GM19438 (cell line): ENCODE measurements at regions not wholly inside any gene's neighbourhood (a gene's known extent, or its start where the extent isn't known, plus 50 kb on each side); places are given as distances from the start of the nearest gene placed in this dataset.
"Not testable (repeated sequence)": the region's sequence is repeated elsewhere in the genome, so short reads cannot be mapped to it uniquely, and the experiment has no call there.

Experiments used
- ATAC-seq: cut with Tn5 transposase; IDR thresholded peaks from one replicate; pipeline ENCODE4 v1.9.1; 2021; ENCODE audit warnings: low read depth; ENCODE audit not compliant: unreplicated experiment

DNA sequence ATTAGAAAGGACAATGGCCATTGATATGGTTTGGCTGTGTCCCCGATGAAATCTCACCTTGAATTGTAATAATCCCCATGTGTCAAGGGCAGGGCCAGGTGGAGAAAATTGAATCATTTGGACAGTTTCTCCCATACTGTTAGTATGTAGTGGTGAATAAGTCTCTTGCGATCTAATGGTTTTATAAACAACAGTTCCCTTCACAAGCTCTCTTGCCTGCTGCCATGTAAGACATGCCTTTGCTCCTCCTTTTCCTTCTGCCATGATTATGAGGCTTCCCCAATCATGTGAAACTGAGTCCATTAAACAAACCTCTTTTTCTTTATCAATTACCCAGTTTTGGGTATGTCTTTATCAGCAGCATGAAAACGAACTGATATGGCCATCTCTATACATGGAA is 302.7 kb downstream of the SFMBT2 start:
- ATAC-seq = no peak

- ATAC-seq = no peak
These were observed 303.5 kb downstream of the SFMBT2 start for GRCh38 chr10:7107285-7107684.

DNA sequence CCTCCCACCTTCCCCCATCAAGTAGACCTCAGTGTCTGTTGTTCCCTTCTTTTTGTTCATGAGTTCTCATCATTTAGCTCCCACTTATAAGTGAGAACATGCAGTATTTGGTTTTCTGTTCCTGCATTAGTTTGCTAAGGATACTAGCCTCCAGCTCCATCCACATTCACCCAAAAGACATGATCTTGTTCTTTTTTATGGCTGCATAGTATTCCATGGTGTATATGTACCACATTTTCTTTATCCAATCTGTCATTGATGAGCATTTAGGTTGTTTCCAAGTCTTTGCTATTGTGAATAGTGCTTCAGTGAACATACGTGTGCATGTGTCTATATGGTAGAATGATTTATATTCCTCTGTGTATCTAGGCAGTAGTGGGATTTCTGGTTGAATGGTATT is 306.5 kb downstream of the SFMBT2 start:
- not testable (repeated sequence) for ATAC-seq

DNA sequence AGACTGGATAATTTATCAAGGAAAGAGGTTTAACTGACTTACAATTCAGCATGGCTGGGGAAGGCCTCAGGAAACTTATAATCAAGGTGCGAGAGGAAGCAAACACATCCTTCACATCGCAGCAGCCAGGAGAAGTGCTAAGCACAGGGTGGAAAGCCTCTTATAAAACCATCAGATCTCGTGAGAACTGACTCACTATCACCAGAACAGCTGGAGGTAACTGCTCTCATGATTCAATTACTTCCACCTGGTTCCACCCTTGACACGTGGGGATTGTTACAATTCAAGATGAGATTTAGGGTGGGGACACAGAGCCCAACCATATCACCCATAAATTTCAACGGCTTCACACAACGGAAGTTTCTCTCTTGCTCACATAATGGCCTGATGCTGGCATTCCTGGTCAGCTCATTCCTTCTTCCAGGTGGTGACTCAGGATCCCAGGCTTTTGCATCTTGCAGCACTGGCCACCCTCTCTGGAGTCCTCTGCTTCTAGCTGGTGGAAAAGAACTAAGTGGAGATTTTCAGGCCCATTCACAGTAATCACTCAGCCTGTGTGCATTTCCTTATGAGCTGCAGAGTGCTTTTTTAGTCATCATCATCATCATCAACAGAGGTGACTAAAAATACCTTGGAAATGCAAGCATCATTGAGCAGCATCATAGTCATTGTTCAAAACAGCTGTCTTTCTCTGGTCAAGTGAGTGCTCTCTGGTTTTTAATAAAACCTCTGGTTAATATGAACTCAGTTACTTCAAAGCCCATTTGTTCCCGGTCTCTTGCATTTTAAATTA is 308.1 kb downstream of the SFMBT2 start:
- ATAC-seq = no peak

GRCh38 chr10:7102084-7102483 is 308.8 kb downstream of the SFMBT2 start:
- ATAC-seq = no peak

- ATAC-seq = no peak
These were observed 309.4 kb downstream of the SFMBT2 start for GRCh38 chr10:7101451-7101850.

- no peak for ATAC-seq
These were observed 310.7 kb downstream of the SFMBT2 start for GRCh38 chr10:7100032-7100702.

DNA sequence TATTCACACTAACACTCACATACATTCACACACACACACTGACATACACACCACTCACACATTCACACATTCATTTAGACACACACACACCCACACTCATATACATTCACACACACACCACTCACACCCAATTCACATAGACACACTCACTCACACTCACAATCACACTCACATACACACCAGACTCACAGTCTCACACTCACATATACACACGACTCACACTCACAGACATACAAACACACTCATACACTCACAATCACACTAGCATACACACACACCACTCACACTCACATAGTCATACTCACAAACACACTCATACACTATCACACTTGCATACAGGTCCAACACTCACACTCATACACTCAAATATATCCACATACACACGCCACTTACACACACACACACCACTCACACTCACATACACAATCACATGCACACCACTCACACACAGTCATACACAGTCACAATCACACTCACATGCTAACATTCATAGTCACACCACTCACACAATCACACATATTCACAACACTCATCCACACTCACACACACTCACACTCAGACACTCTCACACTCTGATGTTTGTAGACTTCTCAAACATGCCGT is 312.6 kb downstream of the SFMBT2 start:
- no peak for ATAC-seq

DNA sequence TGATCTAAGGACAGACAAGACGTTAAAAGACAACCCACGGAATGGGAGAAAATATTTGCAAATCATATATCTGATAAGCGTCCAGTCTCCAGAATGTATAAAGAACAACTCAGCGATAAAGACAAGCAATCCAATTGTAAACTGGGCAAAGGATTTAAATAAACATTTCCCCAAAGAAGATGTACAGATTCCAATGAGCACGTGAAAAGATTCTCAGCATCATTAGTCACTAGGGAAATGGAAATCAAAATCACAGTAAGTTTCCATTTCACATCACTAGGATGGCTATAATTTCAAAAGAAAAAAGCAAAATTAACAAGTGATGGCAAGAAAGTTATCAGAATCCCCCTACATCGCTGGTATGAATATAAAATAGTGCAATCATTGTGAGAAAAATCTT is 316.1 kb downstream of the SFMBT2 start:
- ATAC-seq = no peak

GRCh38 chr10:7093368-7093767 is 317.5 kb downstream of the SFMBT2 start:
- no peak for ATAC-seq

GRCh38 chr10:7092603-7093002 is 318.2 kb downstream of the SFMBT2 start:
- ATAC-seq = no peak

- no peak for ATAC-seq
These were observed 320.3 kb downstream of the SFMBT2 start for GRCh38 chr10:7090529-7090928.

- no peak for ATAC-seq
These were observed 324.8 kb downstream of the SFMBT2 start for GRCh38 chr10:7085913-7086589.

DNA sequence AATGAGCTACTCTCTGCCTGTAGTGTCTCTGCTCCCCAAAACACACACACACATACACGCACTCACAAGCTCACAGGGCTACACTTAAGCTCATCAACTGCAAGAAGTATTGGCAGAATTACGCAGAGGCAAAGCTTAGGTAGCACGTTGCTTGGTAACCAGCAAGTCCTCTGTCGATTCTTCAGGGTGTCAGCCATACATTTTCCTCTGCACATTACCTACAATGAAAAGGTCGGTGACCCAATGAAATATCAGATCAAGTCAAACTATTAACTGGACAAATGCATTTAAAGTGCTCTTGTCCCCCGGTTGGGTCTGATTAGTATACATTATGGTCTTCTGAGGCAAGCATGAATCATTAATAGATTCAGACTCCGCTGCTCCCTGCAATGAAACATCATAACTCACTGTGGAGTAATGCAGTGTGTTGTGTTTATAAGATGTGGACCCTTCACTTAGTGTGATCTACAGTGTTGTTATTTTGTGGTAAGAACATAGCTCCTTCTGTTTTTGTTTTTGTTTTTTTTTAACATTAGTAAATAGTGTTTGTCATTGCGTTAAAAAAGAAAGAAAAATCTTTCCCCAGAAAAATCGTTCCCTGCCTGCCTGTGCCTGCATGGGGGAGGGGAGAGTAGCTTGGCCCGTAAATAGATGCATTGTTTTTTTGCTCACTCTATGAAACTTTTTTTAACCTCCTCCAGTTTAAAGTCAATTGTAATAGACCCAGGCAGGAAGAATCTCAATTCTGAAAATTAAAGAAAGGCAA is 325.5 kb downstream of the SFMBT2 start:
- no peak for ATAC-seq

DNA sequence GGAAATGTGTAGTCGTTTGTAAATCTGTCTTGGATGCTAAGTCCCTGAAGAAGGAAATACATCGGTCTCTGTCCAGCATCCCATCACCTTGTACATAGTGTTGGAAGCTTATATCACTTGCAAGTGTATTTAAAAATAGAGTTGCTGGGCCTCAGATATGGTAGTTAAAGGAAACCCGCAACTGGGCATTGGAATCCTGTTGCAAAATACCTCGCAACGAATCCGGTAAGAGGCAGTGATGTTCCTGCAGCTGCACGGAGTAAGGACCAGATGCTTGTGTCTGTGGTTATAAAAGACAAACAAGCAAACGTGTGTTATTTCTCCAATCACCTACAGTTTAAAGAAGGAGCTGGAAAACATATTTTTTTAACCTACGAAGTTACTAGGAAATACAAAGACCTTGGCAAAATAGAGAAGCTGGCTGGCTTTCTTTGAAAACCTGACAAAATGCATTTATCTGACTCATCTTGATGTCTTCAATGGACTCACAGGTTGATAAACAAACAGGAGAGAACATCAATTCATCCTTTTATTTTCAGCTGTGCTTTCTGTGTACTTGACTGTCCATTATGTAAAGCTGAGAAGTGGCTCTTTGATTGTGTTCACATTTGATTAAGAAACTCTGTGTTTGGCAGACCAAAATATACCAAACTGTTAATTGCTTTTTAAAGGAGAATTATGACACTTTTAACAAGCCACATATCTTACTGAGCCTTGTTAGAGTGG is 326.4 kb downstream of the SFMBT2 start:
- ATAC-seq = no peak

DNA sequence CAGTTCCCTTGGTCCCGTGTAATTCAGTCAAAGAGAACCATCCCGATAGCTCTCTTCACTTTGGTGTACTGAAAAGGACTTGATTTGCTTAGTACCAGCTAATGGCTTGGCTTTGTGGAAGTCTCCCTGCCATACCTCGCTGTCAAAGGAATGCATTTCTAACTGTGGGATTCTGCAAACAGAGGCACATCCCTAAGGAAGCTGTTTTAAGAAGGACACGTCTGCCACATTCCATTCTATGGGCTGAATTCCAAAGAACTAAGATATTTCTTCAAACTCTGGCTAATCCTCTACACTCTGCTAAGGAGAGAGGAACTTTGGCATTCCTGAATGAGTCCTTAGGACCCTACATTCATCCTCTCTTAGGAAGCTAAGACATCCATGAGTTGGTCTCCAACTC is 327.9 kb downstream of the SFMBT2 start:
- ATAC-seq = no peak

GRCh38 chr10:7077880-7078279 is 333.0 kb downstream of the SFMBT2 start:
- no peak for ATAC-seq

DNA sequence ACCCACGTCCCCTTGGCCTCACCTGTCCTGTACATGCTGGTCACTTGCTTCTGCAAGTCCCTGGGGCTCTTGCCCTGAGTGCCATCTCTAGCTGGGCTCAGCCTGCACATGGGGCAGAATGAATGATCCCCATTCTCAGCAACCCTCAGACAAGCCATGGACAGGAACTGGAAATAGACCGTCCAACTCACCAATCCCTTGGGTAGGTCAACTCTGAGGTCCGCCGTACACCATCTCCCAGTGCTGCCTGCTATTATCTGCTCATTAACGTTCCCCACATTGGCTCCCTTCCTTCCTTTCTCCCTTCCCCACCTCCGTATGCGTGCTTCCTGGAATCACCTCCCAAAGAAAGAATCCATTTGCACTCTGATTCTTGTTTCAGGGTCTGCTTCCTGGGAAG is 335.0 kb downstream of the SFMBT2 start:
- no peak for ATAC-seq

- ATAC-seq = no peak
These were observed 335.7 kb downstream of the SFMBT2 start for GRCh38 chr10:7075110-7075509.

DNA sequence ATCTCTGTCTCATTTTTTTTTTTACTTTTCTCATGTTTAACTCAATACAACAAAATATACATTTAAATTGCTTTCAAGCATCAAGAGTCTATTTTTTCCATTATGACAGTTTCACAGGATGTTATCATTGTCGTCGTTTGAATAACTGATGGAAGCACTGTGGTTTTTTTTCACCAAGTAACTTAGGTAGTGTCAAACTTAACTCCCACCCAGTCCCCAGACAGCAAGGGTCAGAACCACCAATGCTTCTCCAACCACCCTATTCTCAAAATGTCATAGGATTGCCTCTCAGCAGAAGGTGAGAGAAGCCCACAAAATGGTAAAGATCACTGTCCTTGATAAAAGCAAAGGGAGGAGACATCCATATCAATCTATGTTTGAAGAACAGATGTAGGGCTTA is 339.4 kb downstream of the SFMBT2 start:
- no peak for ATAC-seq
